Lower leg skin (tissue), 3 donors: ENCODE measurements at regions not wholly inside any gene's neighbourhood (a gene's known extent, or its start where the extent isn't known, plus 50 kb on each side); places are given as distances from the start of the nearest gene placed in this dataset.

Source experiments
- POLR2A ChIP-seq, 2 donors: fragments of 450-650 bp; IDR thresholded peaks; one replicate each; pipeline ENCODE4 v1.6.1; 2016 to 2017; ENCODE audit warnings: antibody characterized with exemption in 2 of 2, mild to moderate bottlenecking in 1 of 2, moderate library complexity in 1 of 2
- TF ChIP-seq, protein P1 (sequence below), 3 donors: fragments of 450-650 bp; IDR thresholded peaks; one replicate each; pipeline ENCODE4 v1.5.1; 2016; ENCODE audit warnings: antibody characterized with exemption in 3 of 3, mild to moderate bottlenecking in 3 of 3, moderate library complexity in 2 of 3

DNA sequence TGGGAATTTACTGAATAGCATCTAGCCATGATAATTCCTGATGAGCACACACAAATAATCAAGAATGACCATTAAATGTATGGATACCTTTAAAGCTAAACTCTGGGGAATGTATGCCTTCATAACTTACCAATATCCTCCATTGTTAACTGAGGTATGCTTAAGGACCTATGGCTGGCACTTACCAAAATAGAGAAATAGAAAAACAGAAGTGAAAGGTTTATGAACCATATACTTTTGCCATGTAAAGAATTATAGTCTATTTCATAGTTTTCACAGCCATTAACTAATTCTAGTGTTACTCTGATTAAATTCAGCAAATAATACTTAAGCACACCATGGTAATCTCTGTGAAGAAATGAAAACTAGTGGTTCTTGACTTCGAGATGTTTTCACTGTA, 1360.6 kb upstream of the LRRTM3 start:
- TF ChIP-seq, protein P1, sequence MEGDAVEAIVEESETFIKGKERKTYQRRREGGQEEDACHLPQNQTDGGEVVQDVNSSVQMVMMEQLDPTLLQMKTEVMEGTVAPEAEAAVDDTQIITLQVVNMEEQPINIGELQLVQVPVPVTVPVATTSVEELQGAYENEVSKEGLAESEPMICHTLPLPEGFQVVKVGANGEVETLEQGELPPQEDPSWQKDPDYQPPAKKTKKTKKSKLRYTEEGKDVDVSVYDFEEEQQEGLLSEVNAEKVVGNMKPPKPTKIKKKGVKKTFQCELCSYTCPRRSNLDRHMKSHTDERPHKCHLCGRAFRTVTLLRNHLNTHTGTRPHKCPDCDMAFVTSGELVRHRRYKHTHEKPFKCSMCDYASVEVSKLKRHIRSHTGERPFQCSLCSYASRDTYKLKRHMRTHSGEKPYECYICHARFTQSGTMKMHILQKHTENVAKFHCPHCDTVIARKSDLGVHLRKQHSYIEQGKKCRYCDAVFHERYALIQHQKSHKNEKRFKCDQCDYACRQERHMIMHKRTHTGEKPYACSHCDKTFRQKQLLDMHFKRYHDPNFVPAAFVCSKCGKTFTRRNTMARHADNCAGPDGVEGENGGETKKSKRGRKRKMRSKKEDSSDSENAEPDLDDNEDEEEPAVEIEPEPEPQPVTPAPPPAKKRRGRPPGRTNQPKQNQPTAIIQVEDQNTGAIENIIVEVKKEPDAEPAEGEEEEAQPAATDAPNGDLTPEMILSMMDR (IDR thresholded peaks at IDR 0.05), result no peak
- no peak for TF ChIP-seq POLR2A (IDR thresholded peaks at IDR 0.05)
